ENCODE measurements at regions not wholly inside any gene's neighbourhood (a gene's known extent, or its start where the extent isn't known, plus 50 kb on each side); places are given as distances from the start of the nearest gene placed in this dataset.

GRCh38 chr1:55822891-55823290, 607.7 kb upstream of the USP24 start:
- no peak overlapping the region for H3K18ac ChIP-seq (ENCODE audit: low read length)
- DNase-seq: peak; percentile 80 to 88
- no peaks in the 10 kb centered on the region for H3K79me2 ChIP-seq (ENCODE audit: control insufficient read depth, insufficient read depth, low read length, poor library complexity)
- no peak overlapping the region for H3K14ac ChIP-seq (ENCODE audit: low read length)
- no peak overlapping the region for H2AK5ac ChIP-seq (ENCODE audit: low read length)
- H3K4me3 ChIP-seq (ENCODE audit: low read depth, low read length): no peak overlapping the region
- no peak overlapping the region for H3K23ac ChIP-seq (ENCODE audit: low read length)
- no peaks in the 10 kb centered on the region for H3K9me3 ChIP-seq (ENCODE audit: insufficient read depth, low read depth, low read length)
- H3K4ac ChIP-seq (ENCODE audit: low read depth, low read length): no peak overlapping the region
- H3K4me1 ChIP-seq (ENCODE audit: control insufficient read depth in 1 of 2, insufficient read depth in 2 of 2, low read length in 2 of 2): peaks cover 6% of the 10 kb centered on the region in 2 experiments
- no peak overlapping the region for H4K12ac ChIP-seq (ENCODE audit: low read depth, low read length)
- no peaks in the 10 kb centered on the region for H3K36me3 ChIP-seq (ENCODE audit: control insufficient read depth in 1 of 2, insufficient read depth in 2 of 2, low read length in 2 of 2)
- H3K4me2 ChIP-seq (ENCODE audit: low read length): no peak overlapping the region
- H2BK120ac ChIP-seq (ENCODE audit: insufficient read depth, low read length, poor library complexity): no peak overlapping the region
- H4K91ac ChIP-seq (ENCODE audit: low read depth, low read length): no peak overlapping the region
- no peak overlapping the region for H2BK12ac ChIP-seq (ENCODE audit: low read length)
- H3K9ac ChIP-seq (ENCODE audit: low read length): no peak overlapping the region
- H2AFZ ChIP-seq (ENCODE audit: insufficient read depth, low read length, poor library complexity): no peak overlapping the region
- H3K27me3 ChIP-seq (ENCODE audit: insufficient read depth, low read length): no peaks in the 10 kb centered on the region
- H4K8ac ChIP-seq (ENCODE audit: low read depth, low read length): no peak overlapping the region
- H2BK5ac ChIP-seq (ENCODE audit: low read depth, low read length, poor library complexity): no peak overlapping the region
- no CpG with 5 or more reads among the region's 2 CpGs for WGBS (ENCODE audit: extremely low coverage, insufficient coverage, insufficient read length)
- peaks cover 18% of the 10 kb centered on the region for H3K79me1 ChIP-seq (ENCODE audit: low read length)
- no peak overlapping the region for H3K27ac ChIP-seq (ENCODE audit: low read depth, low read length)

- no CpG with 5 or more reads among the region's 2 CpGs for WGBS (ENCODE audit: extremely low coverage, insufficient coverage, insufficient read length)
- Histone ChIP-seq H3K9ac (ENCODE audit: low read length) (no peak overlapping the region), H3K4me1 (ENCODE audit: control insufficient read depth in 1 of 2, insufficient read depth in 2 of 2, low read length in 2 of 2) (peaks cover 0 to 2% of the 10 kb centered on the region in 2 experiments)
Measured at GRCh38 chr1:55821234-55821633, 606.1 kb upstream of the USP24 start.

GRCh38 chr1:55820501-55820900, 605.3 kb upstream of the USP24 start:
- no peaks in the 10 kb centered on the region for H3K79me2 ChIP-seq (ENCODE audit: control insufficient read depth, insufficient read depth, low read length, poor library complexity)
- no peak overlapping the region for H3K9ac ChIP-seq (ENCODE audit: low read length)
- H3K23ac ChIP-seq (ENCODE audit: low read length): no peak overlapping the region
- H2AFZ ChIP-seq (ENCODE audit: insufficient read depth, low read length, poor library complexity): no peak overlapping the region
- WGBS (ENCODE audit: extremely low coverage, insufficient coverage, insufficient read length): no CpG with 5 or more reads among the region's 3 CpGs
- H3K27me3 ChIP-seq (ENCODE audit: insufficient read depth, low read length): no peaks in the 10 kb centered on the region
- H3K36me3 ChIP-seq (ENCODE audit: control insufficient read depth in 1 of 2, insufficient read depth in 2 of 2, low read length in 2 of 2): no peaks in the 10 kb centered on the region
- peak overlapping the region; percentile 65 for H2BK12ac ChIP-seq (ENCODE audit: low read length)
- DNase-seq: no peak
- H3K4me2 ChIP-seq (ENCODE audit: low read length): no peak overlapping the region
- no peak overlapping the region for H3K14ac ChIP-seq (ENCODE audit: low read length)
- H4K91ac ChIP-seq (ENCODE audit: low read depth, low read length): no peak overlapping the region
- H2BK120ac ChIP-seq (ENCODE audit: insufficient read depth, low read length, poor library complexity): no peak overlapping the region
- no peaks in the 10 kb centered on the region for H3K9me3 ChIP-seq (ENCODE audit: insufficient read depth, low read depth, low read length)
- H3K4me3 ChIP-seq (ENCODE audit: low read depth, low read length): no peak overlapping the region
- H2AK5ac ChIP-seq (ENCODE audit: low read length): no peak overlapping the region
- H4K8ac ChIP-seq (ENCODE audit: low read depth, low read length): no peak overlapping the region
- no peak overlapping the region for H3K4ac ChIP-seq (ENCODE audit: low read depth, low read length)
- H3K4me1 ChIP-seq (ENCODE audit: control insufficient read depth in 1 of 2, insufficient read depth in 2 of 2, low read length in 2 of 2): peaks cover 0 to 2% of the 10 kb centered on the region in 2 experiments
- no peak overlapping the region for H2BK5ac ChIP-seq (ENCODE audit: low read depth, low read length, poor library complexity)
- no peak overlapping the region for H3K18ac ChIP-seq (ENCODE audit: low read length)
- no peak overlapping the region for H3K27ac ChIP-seq (ENCODE audit: low read depth, low read length)
- peaks cover 21% of the 10 kb centered on the region for H3K79me1 ChIP-seq (ENCODE audit: low read length)
- H4K12ac ChIP-seq (ENCODE audit: low read depth, low read length): no peak overlapping the region

More at GRCh38 chr1:55821234-55821633, 606.1 kb upstream of the USP24 start:
- H2BK5ac ChIP-seq (ENCODE audit: low read depth, low read length, poor library complexity): no peak overlapping the region
- H3K79me1 ChIP-seq (ENCODE audit: low read length): peaks cover 18% of the 10 kb centered on the region
- no peak for DNase-seq
- H3K79me2 ChIP-seq (ENCODE audit: control insufficient read depth, insufficient read depth, low read length, poor library complexity): no peaks in the 10 kb centered on the region
- no peak overlapping the region for H4K91ac ChIP-seq (ENCODE audit: low read depth, low read length)
- H3K14ac ChIP-seq (ENCODE audit: low read length): no peak overlapping the region
- no peak overlapping the region for H4K12ac ChIP-seq (ENCODE audit: low read depth, low read length)
- H2AK5ac ChIP-seq (ENCODE audit: low read length): no peak overlapping the region
- H3K36me3 ChIP-seq (ENCODE audit: control insufficient read depth in 1 of 2, insufficient read depth in 2 of 2, low read length in 2 of 2): no peaks in the 10 kb centered on the region
- H3K4ac ChIP-seq (ENCODE audit: low read depth, low read length): no peak overlapping the region
- no peak overlapping the region for H3K4me2 ChIP-seq (ENCODE audit: low read length)
- no peak overlapping the region for H3K18ac ChIP-seq (ENCODE audit: low read length)
- no peak overlapping the region for H4K8ac ChIP-seq (ENCODE audit: low read depth, low read length)
- H2BK120ac ChIP-seq (ENCODE audit: insufficient read depth, low read length, poor library complexity): no peak overlapping the region
- H3K9me3 ChIP-seq (ENCODE audit: insufficient read depth, low read depth, low read length): no peaks in the 10 kb centered on the region
- H3K27me3 ChIP-seq (ENCODE audit: insufficient read depth, low read length): no peaks in the 10 kb centered on the region
- no peak overlapping the region for H3K27ac ChIP-seq (ENCODE audit: low read depth, low read length)
- no peak overlapping the region for H2AFZ ChIP-seq (ENCODE audit: insufficient read depth, low read length, poor library complexity)
- no peak overlapping the region for H3K4me3 ChIP-seq (ENCODE audit: low read depth, low read length)
- no peak overlapping the region for H2BK12ac ChIP-seq (ENCODE audit: low read length)
- no peak overlapping the region for H3K23ac ChIP-seq (ENCODE audit: low read length)

GRCh38 chr1:55819011-55819410, 603.8 kb upstream of the USP24 start:
- no peak overlapping the region for H2BK5ac ChIP-seq (ENCODE audit: low read depth, low read length, poor library complexity)
- no peak overlapping the region for H3K4me2 ChIP-seq (ENCODE audit: low read length)
- H3K4ac ChIP-seq (ENCODE audit: low read depth, low read length): no peak overlapping the region
- no peak overlapping the region for H2AFZ ChIP-seq (ENCODE audit: insufficient read depth, low read length, poor library complexity)
- no peak overlapping the region for H3K9ac ChIP-seq (ENCODE audit: low read length)
- H2AK5ac ChIP-seq (ENCODE audit: low read length): no peak overlapping the region
- no peak overlapping the region for H3K14ac ChIP-seq (ENCODE audit: low read length)
- DNase-seq: no peak
- H3K36me3 ChIP-seq (ENCODE audit: control insufficient read depth in 1 of 2, insufficient read depth in 2 of 2, low read length in 2 of 2): no peaks in the 10 kb centered on the region
- no peak overlapping the region for H3K4me3 ChIP-seq (ENCODE audit: low read depth, low read length)
- no peak overlapping the region for H4K12ac ChIP-seq (ENCODE audit: low read depth, low read length)
- H3K18ac ChIP-seq (ENCODE audit: low read length): no peak overlapping the region
- peaks cover 28% of the 10 kb centered on the region for H3K79me1 ChIP-seq (ENCODE audit: low read length)
- H2BK12ac ChIP-seq (ENCODE audit: low read length): peak overlapping the region; percentile 23
- H4K91ac ChIP-seq (ENCODE audit: low read depth, low read length): peak overlapping the region; percentile 9
- no peaks in the 10 kb centered on the region for H3K79me2 ChIP-seq (ENCODE audit: control insufficient read depth, insufficient read depth, low read length, poor library complexity)
- H3K23ac ChIP-seq (ENCODE audit: low read length): no peak overlapping the region
- no peaks in the 10 kb centered on the region for H3K27me3 ChIP-seq (ENCODE audit: insufficient read depth, low read length)
- peak overlapping the region; percentile 10 for H2BK120ac ChIP-seq (ENCODE audit: insufficient read depth, low read length, poor library complexity)
- H3K27ac ChIP-seq (ENCODE audit: low read depth, low read length): no peak overlapping the region
- H3K9me3 ChIP-seq (ENCODE audit: insufficient read depth, low read depth, low read length): no peaks in the 10 kb centered on the region
- H4K8ac ChIP-seq (ENCODE audit: low read depth, low read length): no peak overlapping the region
- H3K4me1 ChIP-seq (ENCODE audit: control insufficient read depth in 1 of 2, insufficient read depth in 2 of 2, low read length in 2 of 2): peaks cover 2 to 5% of the 10 kb centered on the region in 2 experiments

Measured in trophoblast cell (in vitro differentiated cells and primary cell).